CD4-positive, alpha-beta memory T cell (primary cell): ENCODE measurements at regions not wholly inside any gene's neighbourhood (a gene's known extent, or its start where the extent isn't known, plus 50 kb on each side); places are given as distances from the start of the nearest gene placed in this dataset.
"Not testable (repeated sequence)": the region's sequence is repeated elsewhere in the genome, so short reads cannot be mapped to it uniquely, and the experiment has no call there.

ENCODE experiments used
- CTCF ChIA-PET: fragments of 350-600 bp; sonication (Branson Sonifier 250); formaldehyde crosslinking; loops from one replicate; lab custom pipeline; 2021; ENCODE audit warnings: inconsistent platforms; ENCODE audit not compliant: partially characterized antibody; lab: Charles Lee
- POLR2A ChIA-PET: fragments of 350-600 bp; sonication (Branson Sonifier 250); formaldehyde crosslinking; loops from one replicate; lab custom pipeline; 2021; ENCODE audit not compliant: partially characterized antibody; lab: Charles Lee
- DNase-seq, 5 donors: peaks; one replicate each; pipeline versions ENCODE4 v3.0.0 to v3.0.0-alpha.2; 2020 to 2022; ENCODE audit warnings: mixed read lengths in 1 of 5
- H3K27ac ChIP-seq: one replicate; pipeline ENCODE4 v1.7.0; 2013; ENCODE audit warnings: low read depth, low read length
- H3K27me3 ChIP-seq: 2 replicates; pipeline ENCODE4 v1.7.0; 2013; ENCODE audit warnings: mild to moderate bottlenecking, low read length, moderate library complexity; ENCODE audit not compliant: insufficient read depth
- H3K36me3 ChIP-seq: 2 replicates; pipeline ENCODE4 v1.7.0; 2013; ENCODE audit warnings: mild to moderate bottlenecking, low read length, moderate library complexity; ENCODE audit not compliant: insufficient read depth
- H3K4me1 ChIP-seq: 2 replicates; pipeline ENCODE4 v1.7.0; 2013; ENCODE audit warnings: mild to moderate bottlenecking, low read length, moderate library complexity; ENCODE audit not compliant: insufficient read depth
- H3K4me3 ChIP-seq, 2 donors: one replicate each; pipeline ENCODE4 v1.7.0; 2013; ENCODE audit warnings: low read length in 2 of 2, mild to moderate bottlenecking in 1 of 2
- H3K9me3 ChIP-seq, 2 donors: one replicate each; pipeline ENCODE4 v1.7.0; 2013; ENCODE audit warnings: low read length in 2 of 2, control low read depth in 1 of 2; ENCODE audit not compliant: control insufficient read depth in 1 of 2
- H3K27ac Mint-ChIP-seq, 7 donors: one replicate each; pipeline ENCODE4 v1.8.0; 2020 to 2021; ENCODE audit warnings: mixed read lengths in 7 of 7, mild to moderate bottlenecking in 6 of 7, inconsistent platforms in 3 of 7, moderate library complexity in 3 of 7
- H3K27me3 Mint-ChIP-seq, 2 donors: one replicate each; pipeline ENCODE4 v1.8.0; 2020 to 2021; ENCODE audit warnings: mixed read lengths in 2 of 2
- H3K36me3 Mint-ChIP-seq, 2 donors: one replicate each; pipeline ENCODE4 v1.8.0; 2020 to 2021; ENCODE audit warnings: mixed read lengths in 2 of 2, inconsistent platforms in 1 of 2, mild to moderate bottlenecking in 1 of 2
- H3K4me1 Mint-ChIP-seq, 4 donors: one replicate each; pipeline ENCODE4 v1.8.0; 2020 to 2021; ENCODE audit warnings: mixed read lengths in 4 of 4, mild to moderate bottlenecking in 1 of 4
- H3K4me3 Mint-ChIP-seq, 8 donors: one replicate each; pipeline ENCODE4 v1.8.0; 2020 to 2021; ENCODE audit warnings: mixed read lengths in 8 of 8, mild to moderate bottlenecking in 7 of 8, moderate library complexity in 6 of 8, inconsistent platforms in 3 of 8
- H3K9me3 Mint-ChIP-seq, 8 donors: one replicate each; pipeline ENCODE4 v1.8.0; 2020 to 2021; ENCODE audit warnings: mixed read lengths in 8 of 8, mild to moderate bottlenecking in 5 of 8, inconsistent platforms in 3 of 8, moderate library complexity in 1 of 8
- intact Hi-C: fragments of 100-400 bp; cut with micrococcal nuclease; formaldehyde crosslinking; loops from one replicate; pipeline ENCODE4 v1.15.1; 2023

DNA sequence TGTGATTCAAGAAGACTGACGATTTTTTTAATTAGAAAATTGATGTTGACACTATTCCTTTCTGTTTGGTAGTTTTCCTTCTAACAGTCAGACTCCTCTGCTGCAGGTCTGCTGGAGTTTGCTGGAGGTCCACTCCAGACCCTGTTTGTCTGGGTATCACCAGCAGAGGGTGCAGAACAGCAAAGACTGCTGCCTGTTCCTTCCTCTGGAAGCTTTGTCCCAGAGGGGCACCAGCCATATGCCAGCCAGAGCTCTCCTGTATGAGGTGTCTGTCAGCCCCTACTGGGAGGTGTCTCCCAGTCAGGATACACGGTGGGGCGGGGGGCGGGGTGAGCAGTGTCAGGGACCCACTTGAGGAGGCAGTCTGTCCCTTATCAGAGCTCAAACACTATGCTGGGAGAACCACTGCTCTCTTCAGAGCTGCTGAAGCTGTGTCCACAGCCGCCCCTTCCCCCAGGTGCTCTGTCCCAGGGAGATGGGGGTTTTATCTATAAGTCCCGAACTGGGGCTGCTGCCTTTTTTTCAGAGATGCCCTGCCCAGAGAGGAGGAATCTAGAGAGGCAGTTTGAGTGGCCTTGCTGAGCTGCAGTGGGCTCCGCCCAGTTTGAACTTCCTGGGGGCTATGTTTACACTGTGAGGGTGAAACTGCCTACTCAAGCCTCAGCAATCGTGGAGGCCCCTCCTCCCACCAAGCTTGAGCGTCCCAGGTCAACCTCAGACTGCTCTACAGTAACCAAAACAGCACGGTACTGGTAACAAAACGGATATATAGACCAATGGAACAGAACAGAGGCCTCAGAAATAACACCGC is 1358.1 kb upstream of the CHAC2 start:
- H3K27me3 ChIP-seq, intact Hi-C loops, H3K9me3 ChIP-seq, POLR2A ChIA-PET, H3K27me3 Mint-ChIP-seq, H3K4me3 Mint-ChIP-seq, H3K4me3 ChIP-seq, H3K4me1 Mint-ChIP-seq, CTCF ChIA-PET, DNase-seq, H3K36me3 ChIP-seq, H3K4me1 ChIP-seq, H3K36me3 Mint-ChIP-seq, H3K27ac ChIP-seq, H3K9me3 Mint-ChIP-seq, H3K27ac Mint-ChIP-seq: not testable (repeated sequence)

GRCh38 chr2:52405980-52406379 is 1361.6 kb upstream of the CHAC2 start:
- no peaks in the 10 kb centered on the region for H3K36me3 ChIP-seq
- ChIA-PET POLR2A (no interaction called here), CTCF (no interaction called here)
- Mint-ChIP-seq H3K4me1 (no peaks in the 10 kb centered on the region), H3K27ac (no peak overlapping the region), H3K36me3 (no peaks in the 10 kb centered on the region), H3K27me3 (peaks cover 0 to 1% of the 10 kb centered on the region in 2 donors), H3K9me3 (peaks cover 0 to 9% (median 4%) of the 10 kb centered on the region in 8 donors), H3K4me3 (no peak overlapping the region)
- H3K27ac ChIP-seq = no peak overlapping the region
- H3K27me3 ChIP-seq = no peaks in the 10 kb centered on the region
- intact Hi-C loops = no loop called here
- no peaks in the 10 kb centered on the region for H3K9me3 ChIP-seq
- no peak for DNase-seq
- no peaks in the 10 kb centered on the region for H3K4me1 ChIP-seq
- no peak overlapping the region for H3K4me3 ChIP-seq

GRCh38 chr2:52404866-52405265 is 1362.7 kb upstream of the CHAC2 start:
- H3K27ac Mint-ChIP-seq = no peak overlapping the region
- no peaks in the 10 kb centered on the region for H3K9me3 ChIP-seq
- intact Hi-C loops = no loop called here
- no peaks in the 10 kb centered on the region for H3K27me3 ChIP-seq
- POLR2A ChIA-PET = no interaction called here
- H3K9me3 Mint-ChIP-seq = peaks cover 0 to 12% (median 5%) of the 10 kb centered on the region in 8 donors
- H3K4me1 Mint-ChIP-seq = no peaks in the 10 kb centered on the region
- no peak for DNase-seq
- H3K4me3 ChIP-seq = no peak overlapping the region
- CTCF ChIA-PET = no interaction called here
- H3K4me3 Mint-ChIP-seq = no peak overlapping the region
- H3K4me1 ChIP-seq = no peaks in the 10 kb centered on the region
- H3K36me3 ChIP-seq = no peaks in the 10 kb centered on the region
- no peaks in the 10 kb centered on the region for H3K36me3 Mint-ChIP-seq
- H3K27ac ChIP-seq = no peak overlapping the region
- no peaks in the 10 kb centered on the region for H3K27me3 Mint-ChIP-seq

DNA sequence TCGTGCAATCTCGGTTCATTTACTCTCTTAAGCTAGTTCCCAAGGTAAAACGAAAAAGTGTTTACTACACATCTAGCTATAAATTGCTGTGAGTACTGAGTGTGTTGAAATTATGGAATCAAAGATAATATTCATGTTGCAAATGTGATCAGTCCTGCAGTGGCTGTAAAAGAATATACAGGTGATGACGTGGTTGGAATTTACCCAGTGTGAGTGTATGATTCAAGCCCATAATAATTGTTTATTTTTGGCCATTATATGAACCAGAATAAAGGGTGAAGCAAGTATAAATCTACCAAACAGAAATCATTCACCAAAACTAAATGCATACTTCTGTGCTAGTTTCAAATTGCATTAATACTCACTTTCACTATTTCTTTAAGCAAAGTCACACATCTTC is 1363.6 kb upstream of the CHAC2 start:
- intact Hi-C loops = no loop called here

DNA sequence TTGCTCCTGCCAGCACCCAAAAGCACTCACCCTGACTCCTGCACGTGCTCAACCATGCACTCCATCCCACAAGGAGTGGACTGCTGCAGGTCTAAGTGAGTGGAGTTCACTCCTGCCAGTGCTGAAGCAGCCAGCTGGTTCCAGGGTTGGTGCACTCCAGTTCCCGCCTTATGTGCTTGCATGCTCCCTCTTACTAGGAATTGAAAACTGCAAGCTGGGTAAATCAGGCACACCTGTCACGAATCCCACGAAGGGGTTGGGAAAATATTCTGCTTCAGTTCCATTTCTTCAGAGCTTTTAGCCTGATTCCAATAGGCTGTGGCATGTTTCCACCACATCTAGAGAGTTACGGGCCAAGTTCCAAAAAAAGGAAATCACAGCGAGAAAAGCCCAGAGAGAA is 1365.5 kb upstream of the CHAC2 start:
- no peaks in the 10 kb centered on the region for H3K27me3 Mint-ChIP-seq
- Histone ChIP-seq H3K4me3 (no peak overlapping the region), H3K4me1 (no peaks in the 10 kb centered on the region), H3K36me3 (no peaks in the 10 kb centered on the region), H3K27me3 (no peaks in the 10 kb centered on the region), H3K9me3 (no peaks in the 10 kb centered on the region), H3K27ac (no peak overlapping the region)
- intact Hi-C loops = no loop called here
- H3K36me3 Mint-ChIP-seq = no peaks in the 10 kb centered on the region
- H3K4me1 Mint-ChIP-seq = no peaks in the 10 kb centered on the region
- POLR2A ChIA-PET = no interaction called here
- peaks cover 0 to 8% (median 2%) of the 10 kb centered on the region in 8 donors for H3K9me3 Mint-ChIP-seq
- H3K27ac Mint-ChIP-seq = no peak overlapping the region
- CTCF ChIA-PET = no interaction called here
- DNase-seq = no peak
- H3K4me3 Mint-ChIP-seq = no peak overlapping the region

More for the DNA sequence above, 1363.6 kb upstream of the CHAC2 start:
- H3K4me1 Mint-ChIP-seq = no peaks in the 10 kb centered on the region
- H3K36me3 Mint-ChIP-seq = no peaks in the 10 kb centered on the region
- no peak for DNase-seq
- no peak overlapping the region for H3K27ac ChIP-seq
- H3K36me3 ChIP-seq = no peaks in the 10 kb centered on the region
- ChIA-PET CTCF (no interaction called here), POLR2A (no interaction called here)
- H3K27ac Mint-ChIP-seq = no peak overlapping the region
- H3K4me3 Mint-ChIP-seq = no peak overlapping the region
- no peaks in the 10 kb centered on the region for H3K9me3 ChIP-seq
- peaks cover 0 to 12% (median 5%) of the 10 kb centered on the region in 8 donors for H3K9me3 Mint-ChIP-seq
- no peak overlapping the region for H3K4me3 ChIP-seq
- H3K27me3 ChIP-seq = no peaks in the 10 kb centered on the region
- H3K4me1 ChIP-seq = no peaks in the 10 kb centered on the region
- no peaks in the 10 kb centered on the region for H3K27me3 Mint-ChIP-seq

DNA sequence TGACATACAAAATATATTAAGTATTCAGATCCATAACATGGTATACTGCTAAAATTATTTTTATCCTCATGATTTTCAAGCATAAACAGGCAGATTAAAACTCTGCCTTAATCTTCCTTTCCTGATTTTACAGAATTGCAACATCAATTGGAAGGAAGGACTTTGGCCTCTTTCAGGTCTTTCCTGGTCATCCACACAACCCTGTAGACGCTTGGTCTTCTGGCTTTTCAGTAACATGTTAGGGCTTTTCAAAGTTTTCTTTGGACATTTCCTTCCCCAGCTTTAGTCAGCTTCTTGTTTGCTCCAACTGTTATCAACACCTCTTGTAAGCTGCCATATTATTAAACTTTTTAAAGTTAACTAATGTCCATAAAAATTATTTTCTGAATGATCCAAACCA is 1364.9 kb upstream of the NRXN1 start:
- CTCF ChIA-PET = no interaction called here
- H3K4me3 ChIP-seq = no peak overlapping the region
- intact Hi-C loops = no loop called here
- no peaks in the 10 kb centered on the region for H3K36me3 ChIP-seq
- no peaks in the 10 kb centered on the region for H3K36me3 Mint-ChIP-seq
- no peaks in the 10 kb centered on the region for H3K9me3 ChIP-seq
- no peaks in the 10 kb centered on the region for H3K27me3 Mint-ChIP-seq
- H3K9me3 Mint-ChIP-seq = peaks cover 0 to 8% (median under 1%) of the 10 kb centered on the region in 8 donors
- DNase-seq = no peak
- H3K4me3 Mint-ChIP-seq = no peak overlapping the region
- no peaks in the 10 kb centered on the region for H3K27me3 ChIP-seq
- no peaks in the 10 kb centered on the region for H3K4me1 Mint-ChIP-seq
- no peak overlapping the region for H3K27ac Mint-ChIP-seq
- H3K27ac ChIP-seq = no peak overlapping the region
- POLR2A ChIA-PET = no interaction called here
- no peaks in the 10 kb centered on the region for H3K4me1 ChIP-seq

DNA sequence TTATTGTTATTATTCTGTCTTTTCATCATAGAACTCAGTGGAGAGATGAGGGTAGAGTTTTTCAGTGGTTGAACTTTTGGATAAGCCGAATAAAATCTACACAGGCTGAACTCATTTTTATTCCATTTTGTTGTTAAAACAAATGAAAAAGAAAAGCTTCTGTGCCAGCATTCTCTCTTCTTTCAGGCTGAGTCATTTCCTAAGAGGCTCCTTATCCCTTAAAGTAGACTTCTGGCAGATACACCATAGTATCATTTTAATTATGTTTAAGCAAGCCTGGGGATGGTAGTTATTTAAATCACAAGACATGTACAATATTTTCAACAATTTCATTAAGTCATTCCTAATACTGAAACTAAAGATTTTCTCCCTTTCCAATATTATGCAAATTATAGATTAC is 1364.0 kb upstream of the NRXN1 start:
- POLR2A ChIA-PET = no interaction called here
- no peaks in the 10 kb centered on the region for H3K4me1 Mint-ChIP-seq
- Histone ChIP-seq H3K4me1 (no peaks in the 10 kb centered on the region), H3K27me3 (no peaks in the 10 kb centered on the region), H3K4me3 (no peak overlapping the region), H3K9me3 (no peaks in the 10 kb centered on the region), H3K27ac (no peak overlapping the region), H3K36me3 (no peaks in the 10 kb centered on the region)
- intact Hi-C loops = no loop called here
- H3K27me3 Mint-ChIP-seq = no peaks in the 10 kb centered on the region
- DNase-seq = no peak
- CTCF ChIA-PET = no interaction called here
- H3K36me3 Mint-ChIP-seq = no peaks in the 10 kb centered on the region
- no peak overlapping the region for H3K27ac Mint-ChIP-seq
- H3K9me3 Mint-ChIP-seq = peaks cover 0 to 7% (median under 1%) of the 10 kb centered on the region in 8 donors
- H3K4me3 Mint-ChIP-seq = no peak overlapping the region
